GM12891 (cell line): ENCODE measurements at regions not wholly inside any gene's neighbourhood (a gene's known extent, or its start where the extent isn't known, plus 50 kb on each side); places are given as distances from the start of the nearest gene placed in this dataset.
"Not testable (repeated sequence)": the region's sequence is repeated elsewhere in the genome, so short reads cannot be mapped to it uniquely, and the experiment has no call there.

ENCODE experiments used
- POLR2A ChIP-seq: IDR thresholded peaks from 2 replicates; pipeline ENCODE4 v1.6.1; 2011; ENCODE audit warnings: low read depth, low read length, control low read depth
- POLR2AphosphoS5 ChIP-seq: IDR thresholded peaks from 2 replicates; pipeline ENCODE4 v1.6.1; 2011; ENCODE audit warnings: low read depth, low read length, control low read depth
- TAF1 ChIP-seq: IDR thresholded peaks from 2 replicates; pipeline ENCODE4 v1.6.1; 2011; ENCODE audit warnings: low read depth, low read length, control low read depth

GRCh38 chr13:112163691-112164660 lies 97.0 kb downstream of the SOX1 start:
- not testable (repeated sequence) for TF ChIP-seq POLR2AphosphoS5, POLR2A, TAF1
